Endothelial cell of umbilical vein (primary cell): ENCODE measurements at regions not wholly inside any gene's neighbourhood (a gene's known extent, or its start where the extent isn't known, plus 50 kb on each side); places are given as distances from the start of the nearest gene placed in this dataset.

ENCODE experiments used
- BruUV-seq: library from RNA; stranded (reverse); fragments of 400-500 nt; replicated peaks from 2 replicates; lab custom pipeline; 2021; lab: Mats Ljungman, UMichigan
- CTCF ChIA-PET: fragments of 300-600, 350-600 bp; sonication (Branson Sonifier 250); formaldehyde crosslinking; loops from one replicate; lab custom pipeline; 2021; ENCODE audit warnings: antibody characterized with exemption, inconsistent platforms; lab: Charles Lee
- POLR2A ChIA-PET: fragments of 300-600, 350-600 bp; sonication (Branson Sonifier 250); formaldehyde crosslinking; loops from one replicate; lab custom pipeline; 2021; ENCODE audit warnings: antibody characterized with exemption, inconsistent platforms; lab: Charles Lee
- DNase-seq: peaks from one replicate; pipeline ENCODE4 v3.0.0-alpha.2; 2011; ENCODE audit warnings: low read depth, low spot score
- FAIRE-seq: peaks from 2 replicates; lab custom pipeline; 2011; peaks lifted over from hg19 to GRCh38; lab: Jason Lieb, UNC
- H2AFZ ChIP-seq: 2 replicates; pipeline ENCODE4 v1.6.0; 2012; ENCODE audit warnings: low read depth, low read length, control low read depth, inconsistent platforms
- H3K27ac ChIP-seq: 2 replicates; pipeline ENCODE4 v1.5.1; 2011; ENCODE audit warnings: low read depth, mild to moderate bottlenecking, control low read depth, low read length, moderate library complexity; ENCODE audit not compliant: insufficient read depth
- H3K27me3 ChIP-seq, 2 experiments: 2 replicates each; pipeline versions ENCODE4 v1.6.0 to v1.6.1; 2011; ENCODE audit warnings: low read length in 2 of 2, mixed read lengths in 1 of 2; ENCODE audit not compliant: control insufficient read depth in 2 of 2, insufficient read depth in 2 of 2
- H3K36me3 ChIP-seq, 2 experiments: 2 replicates in 1 of 2; 3 replicates in 1 of 2; pipeline ENCODE4 v1.5.1; 2011; ENCODE audit warnings: low read length in 2 of 2, mild to moderate bottlenecking in 1 of 2, moderate library complexity in 1 of 2; ENCODE audit not compliant: control insufficient read depth in 2 of 2, insufficient read depth in 2 of 2; ENCODE audit errors: extremely low read depth in 1 of 2
- H3K4me1 ChIP-seq: 3 replicates; pipeline ENCODE4 v1.5.1; 2011; ENCODE audit warnings: mild to moderate bottlenecking, low read length; ENCODE audit not compliant: control insufficient read depth, insufficient read depth; ENCODE audit errors: extremely low read depth
- H3K4me2 ChIP-seq: 2 replicates; pipeline ENCODE4 v1.6.1; 2011; ENCODE audit warnings: low read length, control low read depth, mixed read lengths; ENCODE audit not compliant: insufficient read depth
- H3K4me3 ChIP-seq, 3 experiments: fragments of 200-600 bp in 1 of 3; sonication (generic), shearing (Covaris generic) in 1 of 3; replicated peaks in 1 of 3; 2 replicates each; pipeline ENCODE4 v1.5.1; 2011 to 2016; ENCODE audit warnings: control low read depth in 3 of 3, low read length in 3 of 3, mild to moderate bottlenecking in 2 of 3, inconsistent platforms in 1 of 3, low read depth in 1 of 3, moderate library complexity in 1 of 3; ENCODE audit not compliant: insufficient read depth in 1 of 3
- H3K79me2 ChIP-seq: 2 replicates; pipeline ENCODE4 v1.6.0; 2012; ENCODE audit warnings: low read length, inconsistent platforms; ENCODE audit not compliant: control insufficient read depth, insufficient read depth
- H3K9ac ChIP-seq: replicated peaks from 2 replicates; pipeline ENCODE3; 2011; ENCODE audit warnings: low read length, control low read depth; ENCODE audit not compliant: insufficient read depth; ENCODE audit errors: extremely low read depth
- H3K9me1 ChIP-seq: replicated peaks from 3 replicates; pipeline ENCODE4 v1.6.0; 2011; ENCODE audit warnings: mild to moderate bottlenecking, low read length; ENCODE audit not compliant: control insufficient read depth, insufficient read depth; ENCODE audit errors: extremely low read depth
- H3K9me3 ChIP-seq: replicated peaks from 2 replicates; pipeline ENCODE4 v1.5.1; 2012; ENCODE audit warnings: low read length, inconsistent platforms; ENCODE audit not compliant: control insufficient read depth, insufficient read depth
- H4K20me1 ChIP-seq: replicated peaks from 2 replicates; pipeline ENCODE3; 2011; ENCODE audit warnings: mild to moderate bottlenecking, low read length; ENCODE audit not compliant: control insufficient read depth, insufficient read depth; ENCODE audit errors: extremely low read depth
- EZH2 ChIP-seq: IDR thresholded peaks from 2 replicates; pipeline ENCODE4 v1.6.1; 2012; ENCODE audit warnings: borderline replicate concordance, low read depth, mild to moderate bottlenecking, moderate library complexity, low read length, inconsistent platforms; ENCODE audit not compliant: severe bottlenecking
- FOS ChIP-seq: IDR thresholded peaks from 2 replicates; pipeline ENCODE4 v1.6.1; 2011; ENCODE audit warnings: mild to moderate bottlenecking, low read length, moderate library complexity, borderline replicate concordance; ENCODE audit not compliant: insufficient read depth
- GATA2 ChIP-seq: IDR thresholded peaks from 2 replicates; pipeline ENCODE4 v1.7.0; 2011; ENCODE audit warnings: low read depth, mild to moderate bottlenecking, moderate library complexity, mixed read lengths, low read length; ENCODE audit not compliant: insufficient read length, insufficient read depth
- JUN ChIP-seq: IDR thresholded peaks from 2 replicates; pipeline ENCODE4 v1.6.1; 2011; ENCODE audit warnings: borderline replicate concordance, low read depth; ENCODE audit not compliant: insufficient read length, insufficient read depth
- MAX ChIP-seq: IDR thresholded peaks from 2 replicates; pipeline ENCODE4 v1.6.1; 2011; ENCODE audit not compliant: insufficient read depth, insufficient read length
- MYC ChIP-seq: IDR thresholded peaks from one replicate; pipeline ENCODE4 v1.6.1; 2011; ENCODE audit warnings: mild to moderate bottlenecking, low read depth, low read length
- POLR2AphosphoS5 ChIP-seq: IDR thresholded peaks from 2 replicates; pipeline ENCODE4 v1.6.1; 2012; ENCODE audit warnings: low read depth, mild to moderate bottlenecking, control low read depth, low read length, moderate library complexity; ENCODE audit not compliant: insufficient read depth
- dilution Hi-C: fragments of 300-500 bp; cut with MboI; formaldehyde crosslinking; loops from one replicate; pipeline ENCODE4 v1.15.0; 2019; ENCODE audit warnings: low sequenced_read_pairs; ENCODE audit not compliant: extremely low pct_ligation_motif_present
- intact Hi-C: fragments of 100-400 bp; cut with micrococcal nuclease; formaldehyde crosslinking; loops from one replicate; pipeline ENCODE4 v1.10.0; 2022
- TF ChIP-seq, protein P1 (sequence below), 2 donors: IDR thresholded peaks; 1 replicate in 1 of 2; 2 replicates in 1 of 2; pipeline ENCODE4 v1.5.1; 2011; ENCODE audit warnings: low read length in 2 of 2, mild to moderate bottlenecking in 2 of 2, moderate library complexity in 2 of 2, control low read depth in 1 of 2, inconsistent platforms in 1 of 2, low read depth in 1 of 2; ENCODE audit not compliant: insufficient read depth in 1 of 2; ENCODE audit errors: extremely low read depth in 1 of 2

DNA sequence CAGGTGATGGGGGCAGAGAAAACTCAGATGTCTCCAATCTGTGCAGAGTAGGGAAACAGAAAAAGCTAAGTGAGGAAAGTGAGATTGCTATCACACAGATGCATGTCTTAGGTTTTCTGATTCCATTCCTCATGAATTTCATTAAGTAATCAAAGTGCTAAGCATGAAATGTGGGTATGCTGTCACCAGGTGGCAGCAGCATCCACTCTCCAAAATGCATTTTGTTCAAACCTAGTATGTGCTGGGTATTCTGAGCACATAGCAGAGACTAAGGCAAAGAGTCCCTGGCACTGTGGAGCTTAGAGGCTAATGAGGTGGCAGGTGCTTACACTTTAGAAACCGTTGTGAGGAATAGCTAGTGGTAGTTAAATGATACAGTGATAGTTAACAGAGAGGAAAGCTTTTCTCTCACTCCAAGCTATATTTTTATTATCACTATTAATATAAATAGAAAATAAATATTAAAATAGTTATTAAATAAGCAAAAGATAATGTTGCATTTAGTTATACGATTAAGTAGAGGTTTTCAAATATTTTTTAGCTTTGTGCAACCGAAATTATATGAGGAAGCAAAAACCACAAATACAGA lies 179.5 kb downstream of the CDH26 start:
- Histone ChIP-seq H3K9me1 (no peaks in the 10 kb centered on the region), H3K79me2 (no peaks in the 10 kb centered on the region), H3K27ac (no peak overlapping the region), H3K9me3 (peaks cover 4% of the 10 kb centered on the region), H3K4me1 (no peaks in the 10 kb centered on the region), H3K9ac (no peak overlapping the region), H3K27me3 (no peaks in the 10 kb centered on the region), H3K4me3 (no peak overlapping the region), H3K4me2 (no peak overlapping the region), H2AFZ (no peak overlapping the region), H3K36me3 (no peaks in the 10 kb centered on the region), H4K20me1 (no peaks in the 10 kb centered on the region)
- ChIA-PET POLR2A (no interaction called here), CTCF (interaction anchor here (1.0 kb wide), 1 partner anchor 21 kb away, joined by 3 read pairs; no protein-coding TSS in a partner anchor)
- intact Hi-C loops, result no loop called here
- FAIRE-seq (no peak), DNase-seq (no peak)
- dilution Hi-C loops, result no loop called here
- BruUV-seq, result no TSS peak
- TF ChIP-seq, protein P1, sequence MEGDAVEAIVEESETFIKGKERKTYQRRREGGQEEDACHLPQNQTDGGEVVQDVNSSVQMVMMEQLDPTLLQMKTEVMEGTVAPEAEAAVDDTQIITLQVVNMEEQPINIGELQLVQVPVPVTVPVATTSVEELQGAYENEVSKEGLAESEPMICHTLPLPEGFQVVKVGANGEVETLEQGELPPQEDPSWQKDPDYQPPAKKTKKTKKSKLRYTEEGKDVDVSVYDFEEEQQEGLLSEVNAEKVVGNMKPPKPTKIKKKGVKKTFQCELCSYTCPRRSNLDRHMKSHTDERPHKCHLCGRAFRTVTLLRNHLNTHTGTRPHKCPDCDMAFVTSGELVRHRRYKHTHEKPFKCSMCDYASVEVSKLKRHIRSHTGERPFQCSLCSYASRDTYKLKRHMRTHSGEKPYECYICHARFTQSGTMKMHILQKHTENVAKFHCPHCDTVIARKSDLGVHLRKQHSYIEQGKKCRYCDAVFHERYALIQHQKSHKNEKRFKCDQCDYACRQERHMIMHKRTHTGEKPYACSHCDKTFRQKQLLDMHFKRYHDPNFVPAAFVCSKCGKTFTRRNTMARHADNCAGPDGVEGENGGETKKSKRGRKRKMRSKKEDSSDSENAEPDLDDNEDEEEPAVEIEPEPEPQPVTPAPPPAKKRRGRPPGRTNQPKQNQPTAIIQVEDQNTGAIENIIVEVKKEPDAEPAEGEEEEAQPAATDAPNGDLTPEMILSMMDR (IDR thresholded peaks at IDR 0.05; ENCODE audit: extremely low read depth in 1 of 2, insufficient read depth in 1 of 2, low read depth in 1 of 2, low read length in 2 of 2), result no peak
- TF ChIP-seq GATA2 (no peak), EZH2 (no peak), MAX (no peak), POLR2AphosphoS5 (no peak), MYC (no peak), JUN (no peak), FOS (no peak)
